Natural killer cell (primary cell): ENCODE measurements at regions not wholly inside any gene's neighbourhood (a gene's known extent, or its start where the extent isn't known, plus 50 kb on each side); places are given as distances from the start of the nearest gene placed in this dataset.

Source experiments
- ATAC-seq, 3 donors: fragments of 150-1000 bp in 2 of 3; fragments of 200-7000 bp in 1 of 3; cut with Tn5 transposase; 1 replicate in 1 of 3; 2 replicates in 2 of 3; pipeline ENCODE4 v1.10.0; 2021; ENCODE audit warnings: mild to moderate bottlenecking in 2 of 3, moderate library complexity in 2 of 3
- DNase-seq, 2 donors: peaks; one replicate each; pipeline versions ENCODE4 v3.0.0 to v3.0.0-alpha.2; 2013 to 2021; ENCODE audit warnings: mixed read lengths in 1 of 2
- H3K27ac ChIP-seq: one replicate; pipeline ENCODE4 v1.5.1; 2013; ENCODE audit warnings: mild to moderate bottlenecking, low read length
- H3K27me3 ChIP-seq: one replicate; pipeline ENCODE4 v1.6.1; 2013; ENCODE audit warnings: low read length; ENCODE audit not compliant: control insufficient read depth, insufficient read depth
- H3K36me3 ChIP-seq: one replicate; pipeline ENCODE4 v1.6.1; 2013; ENCODE audit warnings: low read length; ENCODE audit not compliant: control insufficient read depth, insufficient read depth
- H3K4me1 ChIP-seq: one replicate; pipeline ENCODE4 v1.6.1; 2013; ENCODE audit warnings: low read length; ENCODE audit not compliant: control insufficient read depth, insufficient read depth
- H3K4me3 ChIP-seq: one replicate; pipeline ENCODE4 v1.5.1; 2013; ENCODE audit warnings: low read length
- H3K9me3 ChIP-seq: one replicate; pipeline ENCODE4 v1.6.1; 2013; ENCODE audit warnings: low read length; ENCODE audit not compliant: control insufficient read depth, insufficient read depth
- H3K27ac Mint-ChIP-seq, 2 donors: one replicate each; pipeline ENCODE4 v1.8.0; 2022; ENCODE audit warnings: mild to moderate bottlenecking in 2 of 2, mixed read lengths in 2 of 2, moderate library complexity in 1 of 2
- H3K27me3 Mint-ChIP-seq, 2 donors: one replicate each; pipeline ENCODE4 v1.8.0; 2022; ENCODE audit warnings: low read depth in 2 of 2, mixed read lengths in 2 of 2
- H3K36me3 Mint-ChIP-seq: one replicate; pipeline ENCODE4 v1.8.0; 2022; ENCODE audit warnings: mixed read lengths
- H3K4me1 Mint-ChIP-seq, 2 donors: one replicate each; pipeline ENCODE4 v1.8.0; 2022; ENCODE audit warnings: mixed read lengths in 2 of 2
- H3K4me3 Mint-ChIP-seq: one replicate; pipeline ENCODE4 v1.8.0; 2022; ENCODE audit warnings: mild to moderate bottlenecking, moderate library complexity, mixed read lengths
- H3K9me3 Mint-ChIP-seq, 2 donors: one replicate each; pipeline ENCODE4 v1.8.0; 2022; ENCODE audit warnings: mixed read lengths in 2 of 2
- CTCF ChIP-seq: fragments of 200-600 bp; IDR thresholded peaks from one replicate; pipeline ENCODE4 v1.8.0; 2022; ENCODE audit warnings: antibody characterized with exemption
- WGBS: methylation state at CpG from one replicate; pipeline ENCODE4 v1.1.7; 2013; ENCODE audit warnings: missing lambda C conversion rate; ENCODE audit not compliant: insufficient coverage; 5-methylcytosine and 5-hydroxymethylcytosine counted together
- intact Hi-C: fragments of 100-400 bp; cut with micrococcal nuclease; formaldehyde crosslinking; loops from one replicate; pipeline ENCODE4 v1.14.2; 2022

GRCh38 chr13:84641491-84641890 lies 759.2 kb upstream of the SLITRK1 start:
- TF ChIP-seq CTCF: no peak
- WGBS: no CpG with 5 or more reads among the region's 1 CpG
- H3K4me3 Mint-ChIP-seq: no peak overlapping the region

GRCh38 chr13:84640691-84641090 lies 758.4 kb upstream of the SLITRK1 start:
- no peaks in the 10 kb centered on the region for H3K36me3 Mint-ChIP-seq
- H3K4me1 ChIP-seq: no peaks in the 10 kb centered on the region
- no peaks in the 10 kb centered on the region for H3K36me3 ChIP-seq
- no peaks in the 10 kb centered on the region for H3K27me3 ChIP-seq
- no peak overlapping the region for H3K27ac ChIP-seq
- no peaks in the 10 kb centered on the region for H3K27me3 Mint-ChIP-seq
- no peak for ATAC-seq
- no peak overlapping the region for H3K27ac Mint-ChIP-seq
- WGBS: 0% methylated on average over 1 of the region's 1 CpG
- intact Hi-C loops: no loop called here
- H3K9me3 Mint-ChIP-seq: peaks cover 15 to 18% of the 10 kb centered on the region in 2 donors
- H3K9me3 ChIP-seq: no peaks in the 10 kb centered on the region
- TF ChIP-seq CTCF: no peak
- DNase-seq: no peak
- no peak overlapping the region for H3K4me3 Mint-ChIP-seq
- no peak overlapping the region for H3K4me3 ChIP-seq
- no peaks in the 10 kb centered on the region for H3K4me1 Mint-ChIP-seq

More at GRCh38 chr13:84641491-84641890, 759.2 kb upstream of the SLITRK1 start:
- H3K9me3 Mint-ChIP-seq: peaks cover 15 to 16% of the 10 kb centered on the region in 2 donors
- H3K27me3 Mint-ChIP-seq: no peaks in the 10 kb centered on the region
- Histone ChIP-seq H3K4me3 (no peak overlapping the region), H3K36me3 (no peaks in the 10 kb centered on the region), H3K9me3 (no peaks in the 10 kb centered on the region), H3K4me1 (no peaks in the 10 kb centered on the region), H3K27me3 (no peaks in the 10 kb centered on the region), H3K27ac (no peak overlapping the region)
- intact Hi-C loops: no loop called here
- ATAC-seq (no peak), DNase-seq (no peak)
- H3K27ac Mint-ChIP-seq: no peak overlapping the region
- no peaks in the 10 kb centered on the region for H3K36me3 Mint-ChIP-seq
- H3K4me1 Mint-ChIP-seq: no peaks in the 10 kb centered on the region

- H3K36me3 ChIP-seq: no peaks in the 10 kb centered on the region
- no peak overlapping the region for H3K27ac Mint-ChIP-seq
- no peaks in the 10 kb centered on the region for H3K4me1 Mint-ChIP-seq
- ATAC-seq: no peak
- no peaks in the 10 kb centered on the region for H3K27me3 ChIP-seq
- intact Hi-C loops: no loop called here
- H3K4me1 ChIP-seq: no peaks in the 10 kb centered on the region
- DNase-seq: no peak
- peaks cover 6% of the 10 kb centered on the region for H3K36me3 Mint-ChIP-seq
- TF ChIP-seq CTCF: no peak
- peaks cover 4 to 11% of the 10 kb centered on the region in 2 donors for H3K9me3 Mint-ChIP-seq
- WGBS: 97% methylated on average over 3 of the region's 3 CpGs
- no peaks in the 10 kb centered on the region for H3K27me3 Mint-ChIP-seq
- H3K4me3 ChIP-seq: no peak overlapping the region
- H3K27ac ChIP-seq: no peak overlapping the region
- H3K9me3 ChIP-seq: peaks cover 6% of the 10 kb centered on the region
- no peak overlapping the region for H3K4me3 Mint-ChIP-seq
Measured at GRCh38 chr13:84630476-84630875, 748.2 kb upstream of the SLITRK1 start.

GRCh38 chr13:84616864-84617263 lies 734.6 kb upstream of the SLITRK1 start:
- Histone ChIP-seq H3K27ac (no peak overlapping the region), H3K4me1 (no peaks in the 10 kb centered on the region), H3K36me3 (no peaks in the 10 kb centered on the region), H3K4me3 (no peak overlapping the region), H3K9me3 (no peaks in the 10 kb centered on the region), H3K27me3 (no peaks in the 10 kb centered on the region)
- no peak for ATAC-seq
- Mint-ChIP-seq H3K4me1 (no peaks in the 10 kb centered on the region), H3K36me3 (no peaks in the 10 kb centered on the region), H3K27ac (no peak overlapping the region), H3K4me3 (no peak overlapping the region), H3K9me3 (peaks cover 11 to 12% of the 10 kb centered on the region in 2 donors), H3K27me3 (no peaks in the 10 kb centered on the region)
- intact Hi-C loops: no loop called here
- DNase-seq: no peak
- TF ChIP-seq CTCF: no peak
